ENCODE measurements at regions not wholly inside any gene's neighbourhood (a gene's known extent, or its start where the extent isn't known, plus 50 kb on each side); places are given as distances from the start of the nearest gene placed in this dataset.
A peak's percentile ranks its signal among the peaks of the same experiment; 100 is the strongest.
"Not testable (repeated sequence)": the region's sequence is repeated elsewhere in the genome, so short reads cannot be mapped to it uniquely, and the experiment has no call there.

GRCh38 chr1:234852659-234853058 lies 242.7 kb upstream of the IRF2BP2 start:
- Histone ChIP-seq H3K36me3 (no peaks in the 10 kb centered on the region), H3K27me3 (no peaks in the 10 kb centered on the region), H3K4me1 (peaks cover 0 to 34% (median 19%) of the 10 kb centered on the region in 4 donors), H3K27ac (no peak overlapping the region), H3K4me3 (no peak overlapping the region), H3K9me3 (no peaks in the 10 kb centered on the region)
- no peak for TF ChIP-seq POLR2AphosphoS5 (IDR thresholded peaks at IDR 0.05)
- no peak for TF ChIP-seq CTCF (IDR thresholded peaks at IDR 0.05)
- TF ChIP-seq EP300 (IDR thresholded peaks at IDR 0.05; ENCODE audit: low read depth) = no peak
- no peak for TF ChIP-seq POLR2A (IDR thresholded peaks at IDR 0.05)
- in situ Hi-C loops (cut with MboI; ENCODE audit: low pct_ligation_motif_present in 1 of 4, low pct_unique_long_range_greater_than_20kb in 1 of 4, low sequenced_read_pairs in 3 of 4) (loop anchor here in 1 of 4 donors (25.0 kb wide), 1 partner anchor 240 kb away; the partner anchor contains the start of gene IRF2BP2), intact Hi-C loops (cut with DNase I; ENCODE audit: low total_unique reads) (no loop called here)
- 96 to 100% methylated on average over 3 of the region's 3 CpGs for WGBS, 2 donors (ENCODE audit: low coverage in 1 of 2)
- no peak for DNase-seq

- DNase-seq = no peak
- H3K27ac ChIP-seq = peak overlapping the region in 2 of 4 donors; percentile 49 to 71
Measured at GRCh38 chr1:234851450-234852438, 241.8 kb upstream of the IRF2BP2 start.

GRCh38 chr1:234849832-234850231 lies 239.9 kb upstream of the IRF2BP2 start:
- H3K4me3 ChIP-seq = no peak overlapping the region
- H3K27me3 ChIP-seq = no peaks in the 10 kb centered on the region
- peak overlapping the region; percentile 18 to 71 (median 60) for H3K27ac ChIP-seq
- intact Hi-C loops (cut with DNase I; ENCODE audit: low total_unique reads) = no loop called here
- WGBS, 2 donors (ENCODE audit: low coverage in 1 of 2) = 41 to 54% methylated on average over 3 to 8 of the region's 8 CpGs
- H3K4me1 ChIP-seq = peaks cover 0 to 38% (median 18%) of the 10 kb centered on the region in 4 donors
- TF ChIP-seq EP300 (IDR thresholded peaks at IDR 0.05; ENCODE audit: low read depth) = no peak
- TF ChIP-seq CTCF (IDR thresholded peaks at IDR 0.05) = no peak
- no peak for TF ChIP-seq POLR2A (IDR thresholded peaks at IDR 0.05)
- peak in 1 of 3 donors; percentile 20 for TF ChIP-seq POLR2AphosphoS5 (IDR thresholded peaks at IDR 0.05)
- no peaks in the 10 kb centered on the region for H3K9me3 ChIP-seq
- in situ Hi-C loops (cut with MboI; ENCODE audit: low pct_ligation_motif_present in 1 of 4, low pct_unique_long_range_greater_than_20kb in 1 of 4, low sequenced_read_pairs in 3 of 4) = loop anchor here (10.0 to 25.0 kb wide), 3 partner anchors 113 to 238 kb away; partner anchors contain the start of gene IRF2BP2 (in 2 of the 4)
- DNase-seq = peak; percentile 36
- H3K36me3 ChIP-seq = no peaks in the 10 kb centered on the region

More at GRCh38 chr1:234851450-234852438, 241.8 kb upstream of the IRF2BP2 start:
- intact Hi-C loops (cut with DNase I; ENCODE audit: low total_unique reads) = no loop called here
- in situ Hi-C loops (cut with MboI; ENCODE audit: low pct_ligation_motif_present in 1 of 4, low pct_unique_long_range_greater_than_20kb in 1 of 4, low sequenced_read_pairs in 3 of 4) = loop anchor here in 1 of 4 donors (25.0 kb wide), 1 partner anchor 239 kb away; the partner anchor contains the start of gene IRF2BP2
- TF ChIP-seq POLR2A (IDR thresholded peaks at IDR 0.05) = no peak
- TF ChIP-seq CTCF (IDR thresholded peaks at IDR 0.05) = no peak
- TF ChIP-seq EP300 (IDR thresholded peaks at IDR 0.05; ENCODE audit: low read depth) = no peak
- TF ChIP-seq POLR2AphosphoS5 (IDR thresholded peaks at IDR 0.05) = no peak
- no peaks in the 10 kb centered on the region for H3K27me3 ChIP-seq
- no peaks in the 10 kb centered on the region for H3K9me3 ChIP-seq
- 53 to 77% methylated on average over 3 to 9 of the region's 9 CpGs for WGBS, 2 donors (ENCODE audit: low coverage in 1 of 2)
- peaks cover 0 to 34% (median 18%) of the 10 kb centered on the region in 4 donors for H3K4me1 ChIP-seq
- no peak overlapping the region for H3K4me3 ChIP-seq
- no peaks in the 10 kb centered on the region for H3K36me3 ChIP-seq

- H3K27ac ChIP-seq = peak overlapping the region; percentile 18 to 71 (median 60)
- no peaks in the 10 kb centered on the region for H3K27me3 ChIP-seq
- no peaks in the 10 kb centered on the region for H3K9me3 ChIP-seq
- in situ Hi-C loops (cut with MboI; ENCODE audit: low pct_ligation_motif_present in 1 of 4, low pct_unique_long_range_greater_than_20kb in 1 of 4, low sequenced_read_pairs in 3 of 4) (loop anchor here in 3 of 4 donors (10.0 to 25.0 kb wide), 3 partner anchors 112 to 237 kb away; partner anchors contain the start of gene IRF2BP2 (in 1 of the 3)), intact Hi-C loops (cut with DNase I; ENCODE audit: low total_unique reads) (no loop called here)
- 53 to 62% methylated on average over 3 to 6 of the region's 6 CpGs for WGBS, 2 donors (ENCODE audit: low coverage in 1 of 2)
- H3K36me3 ChIP-seq = no peaks in the 10 kb centered on the region
- no peak for DNase-seq
- peaks cover 0 to 44% (median 22%) of the 10 kb centered on the region in 4 donors for H3K4me1 ChIP-seq
- TF ChIP-seq EP300 (IDR thresholded peaks at IDR 0.05; ENCODE audit: low read depth) (no peak), POLR2AphosphoS5 (IDR thresholded peaks at IDR 0.05) (no peak), POLR2A (IDR thresholded peaks at IDR 0.05) (no peak), CTCF (IDR thresholded peaks at IDR 0.05) (no peak)
- no peak overlapping the region for H3K4me3 ChIP-seq
Measured at GRCh38 chr1:234848972-234849649, 239.1 kb upstream of the IRF2BP2 start.

GRCh38 chr1:234846813-234847212 lies 236.8 kb upstream of the IRF2BP2 start:
- in situ Hi-C loops (cut with MboI; ENCODE audit: low pct_ligation_motif_present in 1 of 4, low pct_unique_long_range_greater_than_20kb in 1 of 4, low sequenced_read_pairs in 3 of 4) = loop anchor here in 3 of 4 donors (10.0 to 25.0 kb wide), 3 partner anchors 110 to 238 kb away; partner anchors contain the start of gene IRF2BP2 (in 1 of the 3)
- DNase-seq; H3K4me3 ChIP-seq; H3K36me3 ChIP-seq; H3K27ac ChIP-seq; intact Hi-C loops (cut with DNase I; ENCODE audit: low total_unique reads); H3K9me3 ChIP-seq; H3K27me3 ChIP-seq: not testable (repeated sequence)
- 96 to 100% methylated on average over 1 to 2 of the region's 2 CpGs for WGBS, 2 donors (ENCODE audit: low coverage in 1 of 2)
- H3K4me1 ChIP-seq = peaks cover 0 to 55% (median 21%) of the 10 kb centered on the region in 4 donors

Data from transverse colon (tissue), 4 donors.